Endodermal cell (in vitro differentiated cells): ENCODE measurements at regions not wholly inside any gene's neighbourhood (a gene's known extent, or its start where the extent isn't known, plus 50 kb on each side); places are given as distances from the start of the nearest gene placed in this dataset.

Source experiments
- DNase-seq: peaks from one replicate; pipeline ENCODE4 v3.0.0-alpha.2; 2017
- H3K27ac ChIP-seq: 2 replicates; pipeline ENCODE4 v1.5.1; 2013; ENCODE audit warnings: mild to moderate bottlenecking, low read depth, low read length, moderate library complexity
- H3K27me3 ChIP-seq: 2 replicates; pipeline ENCODE4 v1.6.1; 2013; ENCODE audit warnings: mild to moderate bottlenecking, low read length, moderate library complexity; ENCODE audit not compliant: insufficient read depth, control insufficient read depth, poor library complexity, severe bottlenecking
- H3K36me3 ChIP-seq: 2 replicates; pipeline ENCODE4 v1.7.0; 2013; ENCODE audit warnings: mild to moderate bottlenecking, low read length, moderate library complexity; ENCODE audit not compliant: control insufficient read depth, insufficient read depth
- H3K4me1 ChIP-seq: one replicate; pipeline ENCODE4 v1.7.0; 2013; ENCODE audit warnings: low read length; ENCODE audit not compliant: control insufficient read depth, insufficient read depth
- H3K4me3 ChIP-seq: 2 replicates; pipeline ENCODE4 v1.5.1; 2013; ENCODE audit warnings: mild to moderate bottlenecking, low read length, moderate library complexity
- H3K9ac ChIP-seq: 2 replicates; pipeline ENCODE4 v1.6.1; 2013; ENCODE audit warnings: mild to moderate bottlenecking, low read length, moderate library complexity; ENCODE audit not compliant: poor library complexity, severe bottlenecking; ENCODE audit errors: extremely low read depth
- H3K9me3 ChIP-seq: 2 replicates; pipeline ENCODE4 v1.6.1; 2013; ENCODE audit warnings: mild to moderate bottlenecking, low read length, moderate library complexity; ENCODE audit not compliant: control insufficient read depth
- H3K27ac Mint-ChIP-seq: 2 replicates; pipeline ENCODE4 v1.8.0; 2020; ENCODE audit warnings: mixed read lengths
- H3K27me3 Mint-ChIP-seq: 2 replicates; pipeline ENCODE4 v1.8.0; 2021; ENCODE audit warnings: mild to moderate bottlenecking, mixed read lengths; ENCODE audit not compliant: insufficient read depth
- H3K36me3 Mint-ChIP-seq: 2 replicates; pipeline ENCODE4 v1.8.0; 2020; ENCODE audit warnings: low read depth, mixed read lengths
- H3K4me1 Mint-ChIP-seq: 2 replicates; pipeline ENCODE4 v1.8.0; 2020; ENCODE audit warnings: mixed read lengths
- H3K4me3 Mint-ChIP-seq: 2 replicates; pipeline ENCODE4 v1.8.0; 2020; ENCODE audit warnings: mild to moderate bottlenecking, moderate library complexity, mixed read lengths
- H3K9me3 Mint-ChIP-seq: 2 replicates; pipeline ENCODE4 v1.8.0; 2020; ENCODE audit warnings: mild to moderate bottlenecking, mixed read lengths
- CTCF ChIP-seq: fragments of 200-600 bp; sonication (generic); conservative IDR thresholded peaks from 2 replicates; pipeline ENCODE4 v1.5.0; 2021; ENCODE audit warnings: antibody characterized with exemption, mild to moderate bottlenecking
- WGBS, 2 experiments: methylation state at CpG; one replicate each; pipeline versions ENCODE4 v1.1.5 to v1.1.7; 2013; ENCODE audit warnings: missing lambda C conversion rate in 2 of 2, mixed read lengths in 1 of 2; ENCODE audit not compliant: insufficient coverage in 1 of 2, insufficient read length in 1 of 2; 5-methylcytosine and 5-hydroxymethylcytosine counted together

- Mint-ChIP-seq H3K4me1 (peaks cover 3% of the 10 kb centered on the region), H3K27me3 (no peaks in the 10 kb centered on the region), H3K9me3 (peaks cover under 1% of the 10 kb centered on the region), H3K27ac (no peak overlapping the region), H3K4me3 (no peak overlapping the region), H3K36me3 (no peaks in the 10 kb centered on the region)
- H3K27ac ChIP-seq, result no peak overlapping the region
- no peaks in the 10 kb centered on the region for H3K9me3 ChIP-seq
- no peaks in the 10 kb centered on the region for H3K4me1 ChIP-seq
- WGBS, 2 experiments, result 100% methylated on average over 1 of the region's 1 CpG; no CpG with 5 or more reads in 1 of the 2 experiments
- H3K27me3 ChIP-seq, result no peaks in the 10 kb centered on the region
- H3K36me3 ChIP-seq, result no peaks in the 10 kb centered on the region
- no peak overlapping the region for H3K9ac ChIP-seq
- no peak for DNase-seq
- no peak for TF ChIP-seq CTCF
- H3K4me3 ChIP-seq, result no peak overlapping the region
These were observed 613.7 kb downstream of the PRELID2 start for GRCh38 chr5:145221416-145221815.

GRCh38 chr5:145220481-145220880 lies 614.7 kb downstream of the PRELID2 start:
- no peak for TF ChIP-seq CTCF
- Histone ChIP-seq H3K4me1 (no peaks in the 10 kb centered on the region), H3K36me3 (no peaks in the 10 kb centered on the region), H3K9ac (no peak overlapping the region), H3K4me3 (no peak overlapping the region), H3K9me3 (peaks cover 1% of the 10 kb centered on the region), H3K27me3 (no peaks in the 10 kb centered on the region), H3K27ac (no peak overlapping the region)
- Mint-ChIP-seq H3K9me3 (peaks cover 3% of the 10 kb centered on the region), H3K27me3 (no peaks in the 10 kb centered on the region), H3K4me1 (no peaks in the 10 kb centered on the region), H3K36me3 (peaks cover 1% of the 10 kb centered on the region), H3K4me3 (no peak overlapping the region), H3K27ac (no peak overlapping the region)
- no peak for DNase-seq
- 66 to 82% methylated on average over 3 to 5 of the region's 5 CpGs for WGBS, 2 experiments

GRCh38 chr5:145218982-145219381 lies 616.2 kb downstream of the PRELID2 start:
- TF ChIP-seq CTCF, result no peak
- Mint-ChIP-seq H3K9me3 (peaks cover 18% of the 10 kb centered on the region), H3K4me3 (no peak overlapping the region), H3K27ac (no peak overlapping the region), H3K4me1 (no peaks in the 10 kb centered on the region), H3K36me3 (peaks cover 5% of the 10 kb centered on the region), H3K27me3 (no peaks in the 10 kb centered on the region)
- no peak for DNase-seq
- H3K4me3 ChIP-seq, result no peak overlapping the region
- H3K9me3 ChIP-seq, result peaks cover 16% of the 10 kb centered on the region
- H3K4me1 ChIP-seq, result no peaks in the 10 kb centered on the region
- H3K36me3 ChIP-seq, result no peaks in the 10 kb centered on the region
- no peak overlapping the region for H3K27ac ChIP-seq
- H3K27me3 ChIP-seq, result no peaks in the 10 kb centered on the region
- WGBS, 2 experiments, result 96 to 100% methylated on average over 1 of the region's 1 CpG
- H3K9ac ChIP-seq, result no peak overlapping the region
